ENCODE measurements at regions not wholly inside any gene's neighbourhood (a gene's known extent, or its start where the extent isn't known, plus 50 kb on each side); places are given as distances from the start of the nearest gene placed in this dataset.

- H3K4me3 Mint-ChIP-seq: no peak overlapping the region
- H3K27me3 Mint-ChIP-seq (ENCODE audit: low read depth): no peaks in the 10 kb centered on the region
- no peaks in the 10 kb centered on the region for H3K4me1 Mint-ChIP-seq (ENCODE audit: low read depth)
- no peak for DNase-seq
- no peak for ATAC-seq
- no peaks in the 10 kb centered on the region for H3K36me3 Mint-ChIP-seq (ENCODE audit: insufficient read depth)
- peaks cover 4% of the 10 kb centered on the region for H3K9me3 Mint-ChIP-seq
Observed at GRCh38 chr6:117118490-117118889, 146.9 kb upstream of the VGLL2 start.

- ATAC-seq: no peak
- H3K9me3 Mint-ChIP-seq: peaks cover 6% of the 10 kb centered on the region
- no peaks in the 10 kb centered on the region for H3K36me3 Mint-ChIP-seq (ENCODE audit: insufficient read depth)
Observed at GRCh38 chr6:117126213-117126612, 139.1 kb upstream of the VGLL2 start.

GRCh38 chr6:117128052-117128451, 137.3 kb upstream of the VGLL2 start:
- Mint-ChIP-seq H3K27me3 (ENCODE audit: low read depth) (no peaks in the 10 kb centered on the region), H3K4me3 (no peak overlapping the region), H3K9me3 (peaks cover 6% of the 10 kb centered on the region), H3K36me3 (ENCODE audit: insufficient read depth) (no peaks in the 10 kb centered on the region), H3K4me1 (ENCODE audit: low read depth) (no peaks in the 10 kb centered on the region)
- DNase-seq (no peak), ATAC-seq (no peak)

More at GRCh38 chr6:117126213-117126612, 139.1 kb upstream of the VGLL2 start:
- DNase-seq: no peak
- H3K4me3 Mint-ChIP-seq: no peak overlapping the region
- H3K4me1 Mint-ChIP-seq (ENCODE audit: low read depth): no peaks in the 10 kb centered on the region
- H3K27me3 Mint-ChIP-seq (ENCODE audit: low read depth): no peaks in the 10 kb centered on the region

GRCh38 chr6:117130125-117130524, 135.2 kb upstream of the VGLL2 start:
- H3K4me1 Mint-ChIP-seq (ENCODE audit: low read depth): no peaks in the 10 kb centered on the region
- no peaks in the 10 kb centered on the region for H3K36me3 Mint-ChIP-seq (ENCODE audit: insufficient read depth)
- no peak for ATAC-seq
- H3K27me3 Mint-ChIP-seq (ENCODE audit: low read depth): no peaks in the 10 kb centered on the region
- no peak overlapping the region for H3K4me3 Mint-ChIP-seq
- H3K9me3 Mint-ChIP-seq: peaks cover 6% of the 10 kb centered on the region
- DNase-seq: no peak

GRCh38 chr6:117136702-117137101, 128.7 kb upstream of the VGLL2 start:
- Mint-ChIP-seq H3K36me3 (ENCODE audit: insufficient read depth) (no peaks in the 10 kb centered on the region), H3K4me3 (no peak overlapping the region), H3K4me1 (ENCODE audit: low read depth) (no peaks in the 10 kb centered on the region), H3K9me3 (no peaks in the 10 kb centered on the region), H3K27me3 (ENCODE audit: low read depth) (no peaks in the 10 kb centered on the region)
- DNase-seq (no peak), ATAC-seq (no peak)

- ATAC-seq: no peak
- H3K4me1 Mint-ChIP-seq (ENCODE audit: low read depth): no peaks in the 10 kb centered on the region
- no peaks in the 10 kb centered on the region for H3K36me3 Mint-ChIP-seq (ENCODE audit: insufficient read depth)
- no peaks in the 10 kb centered on the region for H3K27me3 Mint-ChIP-seq (ENCODE audit: low read depth)
- no peaks in the 10 kb centered on the region for H3K9me3 Mint-ChIP-seq
- no peak for DNase-seq
- H3K4me3 Mint-ChIP-seq: no peak overlapping the region
Observed at GRCh38 chr6:117137711-117138110, 127.6 kb upstream of the VGLL2 start.

GRCh38 chr6:117138425-117138824, 126.9 kb upstream of the VGLL2 start:
- DNase-seq: no peak
- no peak for ATAC-seq
- Mint-ChIP-seq H3K4me3 (no peak overlapping the region), H3K27me3 (ENCODE audit: low read depth) (no peaks in the 10 kb centered on the region), H3K4me1 (ENCODE audit: low read depth) (no peaks in the 10 kb centered on the region), H3K36me3 (ENCODE audit: insufficient read depth) (no peaks in the 10 kb centered on the region), H3K9me3 (no peaks in the 10 kb centered on the region)

- H3K4me1 Mint-ChIP-seq (ENCODE audit: low read depth): no peaks in the 10 kb centered on the region
- no peaks in the 10 kb centered on the region for H3K9me3 Mint-ChIP-seq
- H3K36me3 Mint-ChIP-seq (ENCODE audit: insufficient read depth): no peaks in the 10 kb centered on the region
- DNase-seq (no peak), ATAC-seq (no peak)
- no peaks in the 10 kb centered on the region for H3K27me3 Mint-ChIP-seq (ENCODE audit: low read depth)
- H3K4me3 Mint-ChIP-seq: no peak overlapping the region
Observed at GRCh38 chr6:117138920-117139319, 126.4 kb upstream of the VGLL2 start.

GRCh38 chr6:117142142-117142541, 123.2 kb upstream of the VGLL2 start:
- H3K9me3 Mint-ChIP-seq: peaks cover 6% of the 10 kb centered on the region
- no peaks in the 10 kb centered on the region for H3K27me3 Mint-ChIP-seq (ENCODE audit: low read depth)
- no peaks in the 10 kb centered on the region for H3K4me1 Mint-ChIP-seq (ENCODE audit: low read depth)
- H3K4me3 Mint-ChIP-seq: no peak overlapping the region
- DNase-seq (no peak), ATAC-seq (no peak)
- no peaks in the 10 kb centered on the region for H3K36me3 Mint-ChIP-seq (ENCODE audit: insufficient read depth)

GRCh38 chr6:117142995-117143394, 122.4 kb upstream of the VGLL2 start:
- no peak for ATAC-seq
- Mint-ChIP-seq H3K4me3 (no peak overlapping the region), H3K4me1 (ENCODE audit: low read depth) (no peaks in the 10 kb centered on the region), H3K36me3 (ENCODE audit: insufficient read depth) (no peaks in the 10 kb centered on the region), H3K27me3 (ENCODE audit: low read depth) (no peaks in the 10 kb centered on the region), H3K9me3 (peaks cover 6% of the 10 kb centered on the region)
- no peak for DNase-seq

- Mint-ChIP-seq H3K4me3 (no peak overlapping the region), H3K27me3 (ENCODE audit: low read depth) (no peaks in the 10 kb centered on the region), H3K36me3 (ENCODE audit: insufficient read depth) (no peaks in the 10 kb centered on the region), H3K4me1 (ENCODE audit: low read depth) (no peaks in the 10 kb centered on the region), H3K9me3 (peaks cover 8% of the 10 kb centered on the region)
- DNase-seq (no peak), ATAC-seq (no peak)
Observed at GRCh38 chr6:117143647-117144046, 121.7 kb upstream of the VGLL2 start.

GRCh38 chr6:117145940-117146339, 119.4 kb upstream of the VGLL2 start:
- Mint-ChIP-seq H3K27me3 (ENCODE audit: low read depth) (no peaks in the 10 kb centered on the region), H3K4me3 (no peak overlapping the region), H3K36me3 (ENCODE audit: insufficient read depth) (no peaks in the 10 kb centered on the region), H3K9me3 (peaks cover 15% of the 10 kb centered on the region), H3K4me1 (ENCODE audit: low read depth) (no peaks in the 10 kb centered on the region)
- DNase-seq (no peak), ATAC-seq (no peak)

GRCh38 chr6:117149324-117149723, 116.0 kb upstream of the VGLL2 start:
- Mint-ChIP-seq H3K4me1 (ENCODE audit: low read depth) (no peaks in the 10 kb centered on the region), H3K36me3 (ENCODE audit: insufficient read depth) (no peaks in the 10 kb centered on the region), H3K4me3 (no peak overlapping the region), H3K27me3 (ENCODE audit: low read depth) (no peaks in the 10 kb centered on the region), H3K9me3 (peaks cover 15% of the 10 kb centered on the region)
- DNase-seq (no peak), ATAC-seq (no peak)

- Mint-ChIP-seq H3K4me1 (ENCODE audit: low read depth) (no peaks in the 10 kb centered on the region), H3K9me3 (no peaks in the 10 kb centered on the region), H3K36me3 (ENCODE audit: insufficient read depth) (no peaks in the 10 kb centered on the region), H3K27me3 (ENCODE audit: low read depth) (no peaks in the 10 kb centered on the region), H3K4me3 (no peak overlapping the region)
- DNase-seq (no peak), ATAC-seq (no peak)
Observed at GRCh38 chr6:117156741-117157140, 108.6 kb upstream of the VGLL2 start.

- Mint-ChIP-seq H3K36me3 (ENCODE audit: insufficient read depth) (no peaks in the 10 kb centered on the region), H3K4me3 (no peak overlapping the region), H3K4me1 (ENCODE audit: low read depth) (no peaks in the 10 kb centered on the region), H3K9me3 (no peaks in the 10 kb centered on the region), H3K27me3 (ENCODE audit: low read depth) (no peaks in the 10 kb centered on the region)
- DNase-seq (no peak), ATAC-seq (no peak)
Observed at GRCh38 chr6:117157448-117157847, 107.9 kb upstream of the VGLL2 start.

- no peaks in the 10 kb centered on the region for H3K9me3 Mint-ChIP-seq
- H3K27me3 Mint-ChIP-seq (ENCODE audit: low read depth): no peaks in the 10 kb centered on the region
- no peaks in the 10 kb centered on the region for H3K4me1 Mint-ChIP-seq (ENCODE audit: low read depth)
- ATAC-seq (no peak), DNase-seq (no peak)
- H3K36me3 Mint-ChIP-seq (ENCODE audit: insufficient read depth): no peaks in the 10 kb centered on the region
- no peak overlapping the region for H3K4me3 Mint-ChIP-seq
Observed at GRCh38 chr6:117165911-117166499, 99.4 kb upstream of the VGLL2 start.
